ENCODE measurements at regions not wholly inside any gene's neighbourhood (a gene's known extent, or its start where the extent isn't known, plus 50 kb on each side); places are given as distances from the start of the nearest gene placed in this dataset.

DNA sequence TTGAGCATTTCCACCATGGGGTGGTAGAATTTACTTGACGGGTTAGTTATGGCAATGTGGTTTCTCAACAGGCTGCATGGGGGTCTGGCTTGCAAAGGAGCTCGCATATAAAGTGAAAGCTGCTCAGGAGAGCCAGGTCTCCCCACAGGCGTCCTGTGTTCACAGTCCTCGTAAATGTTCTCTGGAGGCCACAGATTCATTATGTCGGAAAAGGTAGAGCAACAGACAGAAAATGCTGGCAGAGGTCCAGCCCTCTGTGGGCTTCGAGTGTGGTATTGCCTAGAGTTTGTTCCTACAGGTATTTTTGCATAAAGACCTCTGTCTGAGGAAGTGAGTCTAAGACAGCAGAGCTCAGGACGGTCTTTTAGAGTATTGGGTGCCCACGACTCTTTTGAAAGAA, 96.4 kb downstream of the CDCA7 start (continued):
- TF ChIP-seq, protein P1, sequence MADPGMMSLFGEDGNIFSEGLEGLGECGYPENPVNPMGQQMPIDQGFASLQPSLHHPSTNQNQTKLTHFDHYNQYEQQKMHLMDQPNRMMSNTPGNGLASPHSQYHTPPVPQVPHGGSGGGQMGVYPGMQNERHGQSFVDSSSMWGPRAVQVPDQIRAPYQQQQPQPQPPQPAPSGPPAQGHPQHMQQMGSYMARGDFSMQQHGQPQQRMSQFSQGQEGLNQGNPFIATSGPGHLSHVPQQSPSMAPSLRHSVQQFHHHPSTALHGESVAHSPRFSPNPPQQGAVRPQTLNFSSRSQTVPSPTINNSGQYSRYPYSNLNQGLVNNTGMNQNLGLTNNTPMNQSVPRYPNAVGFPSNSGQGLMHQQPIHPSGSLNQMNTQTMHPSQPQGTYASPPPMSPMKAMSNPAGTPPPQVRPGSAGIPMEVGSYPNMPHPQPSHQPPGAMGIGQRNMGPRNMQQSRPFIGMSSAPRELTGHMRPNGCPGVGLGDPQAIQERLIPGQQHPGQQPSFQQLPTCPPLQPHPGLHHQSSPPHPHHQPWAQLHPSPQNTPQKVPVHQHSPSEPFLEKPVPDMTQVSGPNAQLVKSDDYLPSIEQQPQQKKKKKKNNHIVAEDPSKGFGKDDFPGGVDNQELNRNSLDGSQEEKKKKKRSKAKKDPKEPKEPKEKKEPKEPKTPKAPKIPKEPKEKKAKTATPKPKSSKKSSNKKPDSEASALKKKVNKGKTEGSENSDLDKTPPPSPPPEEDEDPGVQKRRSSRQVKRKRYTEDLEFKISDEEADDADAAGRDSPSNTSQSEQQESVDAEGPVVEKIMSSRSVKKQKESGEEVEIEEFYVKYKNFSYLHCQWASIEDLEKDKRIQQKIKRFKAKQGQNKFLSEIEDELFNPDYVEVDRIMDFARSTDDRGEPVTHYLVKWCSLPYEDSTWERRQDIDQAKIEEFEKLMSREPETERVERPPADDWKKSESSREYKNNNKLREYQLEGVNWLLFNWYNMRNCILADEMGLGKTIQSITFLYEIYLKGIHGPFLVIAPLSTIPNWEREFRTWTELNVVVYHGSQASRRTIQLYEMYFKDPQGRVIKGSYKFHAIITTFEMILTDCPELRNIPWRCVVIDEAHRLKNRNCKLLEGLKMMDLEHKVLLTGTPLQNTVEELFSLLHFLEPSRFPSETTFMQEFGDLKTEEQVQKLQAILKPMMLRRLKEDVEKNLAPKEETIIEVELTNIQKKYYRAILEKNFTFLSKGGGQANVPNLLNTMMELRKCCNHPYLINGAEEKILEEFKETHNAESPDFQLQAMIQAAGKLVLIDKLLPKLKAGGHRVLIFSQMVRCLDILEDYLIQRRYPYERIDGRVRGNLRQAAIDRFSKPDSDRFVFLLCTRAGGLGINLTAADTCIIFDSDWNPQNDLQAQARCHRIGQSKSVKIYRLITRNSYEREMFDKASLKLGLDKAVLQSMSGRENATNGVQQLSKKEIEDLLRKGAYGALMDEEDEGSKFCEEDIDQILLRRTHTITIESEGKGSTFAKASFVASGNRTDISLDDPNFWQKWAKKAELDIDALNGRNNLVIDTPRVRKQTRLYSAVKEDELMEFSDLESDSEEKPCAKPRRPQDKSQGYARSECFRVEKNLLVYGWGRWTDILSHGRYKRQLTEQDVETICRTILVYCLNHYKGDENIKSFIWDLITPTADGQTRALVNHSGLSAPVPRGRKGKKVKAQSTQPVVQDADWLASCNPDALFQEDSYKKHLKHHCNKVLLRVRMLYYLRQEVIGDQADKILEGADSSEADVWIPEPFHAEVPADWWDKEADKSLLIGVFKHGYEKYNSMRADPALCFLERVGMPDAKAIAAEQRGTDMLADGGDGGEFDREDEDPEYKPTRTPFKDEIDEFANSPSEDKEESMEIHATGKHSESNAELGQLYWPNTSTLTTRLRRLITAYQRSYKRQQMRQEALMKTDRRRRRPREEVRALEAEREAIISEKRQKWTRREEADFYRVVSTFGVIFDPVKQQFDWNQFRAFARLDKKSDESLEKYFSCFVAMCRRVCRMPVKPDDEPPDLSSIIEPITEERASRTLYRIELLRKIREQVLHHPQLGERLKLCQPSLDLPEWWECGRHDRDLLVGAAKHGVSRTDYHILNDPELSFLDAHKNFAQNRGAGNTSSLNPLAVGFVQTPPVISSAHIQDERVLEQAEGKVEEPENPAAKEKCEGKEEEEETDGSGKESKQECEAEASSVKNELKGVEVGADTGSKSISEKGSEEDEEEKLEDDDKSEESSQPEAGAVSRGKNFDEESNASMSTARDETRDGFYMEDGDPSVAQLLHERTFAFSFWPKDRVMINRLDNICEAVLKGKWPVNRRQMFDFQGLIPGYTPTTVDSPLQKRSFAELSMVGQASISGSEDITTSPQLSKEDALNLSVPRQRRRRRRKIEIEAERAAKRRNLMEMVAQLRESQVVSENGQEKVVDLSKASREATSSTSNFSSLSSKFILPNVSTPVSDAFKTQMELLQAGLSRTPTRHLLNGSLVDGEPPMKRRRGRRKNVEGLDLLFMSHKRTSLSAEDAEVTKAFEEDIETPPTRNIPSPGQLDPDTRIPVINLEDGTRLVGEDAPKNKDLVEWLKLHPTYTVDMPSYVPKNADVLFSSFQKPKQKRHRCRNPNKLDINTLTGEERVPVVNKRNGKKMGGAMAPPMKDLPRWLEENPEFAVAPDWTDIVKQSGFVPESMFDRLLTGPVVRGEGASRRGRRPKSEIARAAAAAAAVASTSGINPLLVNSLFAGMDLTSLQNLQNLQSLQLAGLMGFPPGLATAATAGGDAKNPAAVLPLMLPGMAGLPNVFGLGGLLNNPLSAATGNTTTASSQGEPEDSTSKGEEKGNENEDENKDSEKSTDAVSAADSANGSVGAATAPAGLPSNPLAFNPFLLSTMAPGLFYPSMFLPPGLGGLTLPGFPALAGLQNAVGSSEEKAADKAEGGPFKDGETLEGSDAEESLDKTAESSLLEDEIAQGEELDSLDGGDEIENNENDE (IDR thresholded peaks at IDR 0.05; ENCODE audit: insufficient replicate concordance, low read length) = no peak
- no peak for TF ChIP-seq SP4 (IDR thresholded peaks at IDR 0.05; ENCODE audit: low read length)
